Fibroblast of lung (primary cell): ENCODE measurements at regions not wholly inside any gene's neighbourhood (a gene's known extent, or its start where the extent isn't known, plus 50 kb on each side); places are given as distances from the start of the nearest gene placed in this dataset.

ENCODE experiments used
- CTCF ChIP-seq, 2 donors: IDR thresholded peaks in 1 of 2; conservative IDR thresholded peaks in 1 of 2; 1 replicate in 1 of 2; 2 replicates in 1 of 2; pipeline ENCODE4 v1.5.1; 2011 to 2012; ENCODE audit warnings: low read length in 2 of 2, control low read depth in 1 of 2, inconsistent platforms in 1 of 2, low read depth in 1 of 2, mild to moderate bottlenecking in 1 of 2
- EZH2 ChIP-seq: IDR thresholded peaks from 2 replicates; pipeline ENCODE4 v1.5.1; 2012; ENCODE audit warnings: low read length, control low read depth, mild to moderate bottlenecking; ENCODE audit errors: missing control alignments

GRCh38 chr6:19472850-19473249 lies 364.3 kb upstream of the ID4 start:
- TF ChIP-seq CTCF (conservative IDR thresholded peaks at IDR 0.05 in 1 of 2, IDR thresholded peaks at IDR 0.05 in 1 of 2; ENCODE audit: low read depth in 1 of 2, low read length in 2 of 2) (peak; percentile 7 to 45), EZH2 (no peak)
